H9 (cell line): ENCODE measurements at regions not wholly inside any gene's neighbourhood (a gene's known extent, or its start where the extent isn't known, plus 50 kb on each side); places are given as distances from the start of the nearest gene placed in this dataset.

ENCODE experiments used
- DNase-seq: peaks from one replicate; pipeline ENCODE4 v3.0.0-alpha.2; 2017
- H2AFZ ChIP-seq: one replicate; pipeline ENCODE4 v1.6.1; 2013; ENCODE audit warnings: mild to moderate bottlenecking, low read length, control low read depth, moderate library complexity
- H2AK5ac ChIP-seq: 2 replicates; pipeline ENCODE4 v1.6.1; 2013; ENCODE audit warnings: low read length, control low read depth, mixed read lengths; ENCODE audit not compliant: insufficient read length
- H2BK120ac ChIP-seq: one replicate; pipeline ENCODE4 v1.6.1; 2013; ENCODE audit warnings: low read depth, mild to moderate bottlenecking, low read length, control low read depth, inconsistent platforms; ENCODE audit not compliant: poor library complexity, severe bottlenecking
- H2BK12ac ChIP-seq: 2 replicates; pipeline ENCODE4 v1.6.1; 2013; ENCODE audit warnings: low read length, control low read depth, mixed read lengths, low read depth; ENCODE audit not compliant: insufficient read length
- H2BK15ac ChIP-seq: 2 replicates; pipeline ENCODE4 v1.6.1; 2013; ENCODE audit warnings: low read depth, low read length, control low read depth
- H2BK20ac ChIP-seq: one replicate; pipeline ENCODE4 v1.6.1; 2013; ENCODE audit warnings: low read depth, mild to moderate bottlenecking, low read length, control low read depth, inconsistent platforms; ENCODE audit not compliant: poor library complexity, severe bottlenecking
- H2BK5ac ChIP-seq: 2 replicates; pipeline ENCODE4 v1.6.1; 2013; ENCODE audit warnings: low read length, control low read depth, mixed read lengths; ENCODE audit not compliant: insufficient read length
- H3K14ac ChIP-seq: 2 replicates; pipeline ENCODE4 v1.6.1; 2013; ENCODE audit warnings: low read length, control low read depth; ENCODE audit not compliant: insufficient read depth
- H3K18ac ChIP-seq: 2 replicates; pipeline ENCODE4 v1.6.1; 2013; ENCODE audit warnings: low read depth, mild to moderate bottlenecking, mixed read lengths, low read length, control low read depth; ENCODE audit not compliant: insufficient read length
- H3K23ac ChIP-seq: 2 replicates; pipeline ENCODE4 v1.6.1; 2013; ENCODE audit warnings: low read length, control low read depth, mixed read lengths, low read depth; ENCODE audit not compliant: insufficient read length
- H3K23me2 ChIP-seq: 2 replicates; pipeline ENCODE4 v1.6.1; 2013; ENCODE audit warnings: low read depth, mild to moderate bottlenecking, mixed read lengths, low read length, control low read depth; ENCODE audit not compliant: insufficient read length, poor library complexity, severe bottlenecking
- H3K27ac ChIP-seq: 2 replicates; pipeline ENCODE4 v1.5.1; 2013; ENCODE audit warnings: low read length, control low read depth, mixed read lengths, low read depth; ENCODE audit not compliant: insufficient read length
- H3K27me3 ChIP-seq: 2 replicates; pipeline ENCODE4 v1.6.1; 2013; ENCODE audit warnings: low read length, control low read depth, inconsistent platforms; ENCODE audit not compliant: insufficient read depth
- H3K4ac ChIP-seq: 2 replicates; pipeline ENCODE4 v1.6.1; 2013; ENCODE audit warnings: low read depth, mild to moderate bottlenecking, control low read depth, inconsistent platforms, low read length, moderate library complexity
- H3K4me1 ChIP-seq: 2 replicates; pipeline ENCODE4 v1.6.1; 2013; ENCODE audit warnings: low read length, control low read depth, inconsistent platforms; ENCODE audit not compliant: insufficient read depth
- H3K4me2 ChIP-seq: 2 replicates; pipeline ENCODE4 v1.6.1; 2013; ENCODE audit warnings: low read length, control low read depth, mixed read lengths; ENCODE audit not compliant: insufficient read length, insufficient read depth
- H3K56ac ChIP-seq: 2 replicates; pipeline ENCODE4 v1.6.1; 2013; ENCODE audit warnings: low read depth, mild to moderate bottlenecking, mixed read lengths, low read length, control low read depth; ENCODE audit not compliant: insufficient read length
- H3K79me1 ChIP-seq: 2 replicates; pipeline ENCODE4 v1.6.1; 2013; ENCODE audit warnings: low read depth, mild to moderate bottlenecking, moderate library complexity, low read length, control low read depth, inconsistent platforms; ENCODE audit not compliant: insufficient read depth, poor library complexity, severe bottlenecking
- H3K79me2 ChIP-seq: 2 replicates; pipeline ENCODE4 v1.6.1; 2013; ENCODE audit warnings: low read length, control low read depth, inconsistent platforms; ENCODE audit not compliant: insufficient read depth
- H3K9ac ChIP-seq: 2 replicates; pipeline ENCODE4 v1.6.1; 2013; ENCODE audit warnings: low read length, control low read depth, mixed read lengths; ENCODE audit not compliant: insufficient read length; ENCODE audit errors: extremely low read depth
- H3K9me3 ChIP-seq: one replicate; pipeline ENCODE4 v1.6.1; 2013; ENCODE audit warnings: low read depth, low read length, inconsistent platforms; ENCODE audit not compliant: control insufficient read depth
- H3T11ph ChIP-seq: one replicate; pipeline ENCODE4 v1.6.1; 2013; ENCODE audit warnings: mild to moderate bottlenecking, low read length, control low read depth, inconsistent platforms
- H4K20me1 ChIP-seq: one replicate; pipeline ENCODE4 v1.6.1; 2013; ENCODE audit not compliant: control insufficient read depth, insufficient read length, insufficient read depth
- H4K5ac ChIP-seq: 2 replicates; pipeline ENCODE4 v1.6.1; 2013; ENCODE audit warnings: low read depth, mild to moderate bottlenecking, mixed read lengths, low read length, control low read depth; ENCODE audit not compliant: insufficient read length
- H4K8ac ChIP-seq: replicated peaks from 2 replicates; pipeline ENCODE4 v1.6.1; 2013; ENCODE audit warnings: low read length, control low read depth, mixed read lengths, low read depth; ENCODE audit not compliant: insufficient read length
- H4K91ac ChIP-seq: 2 replicates; pipeline ENCODE4 v1.6.1; 2013; ENCODE audit warnings: low read depth, mild to moderate bottlenecking, moderate library complexity, mixed read lengths, low read length, control low read depth; ENCODE audit not compliant: insufficient read length
- H3K27ac Mint-ChIP-seq, 3 experiments: 2 replicates in 2 of 3; 3 replicates in 1 of 3; pipeline ENCODE4 v1.8.0; 2020 to 2021; ENCODE audit warnings: mixed read lengths in 3 of 3, mild to moderate bottlenecking in 1 of 3, moderate library complexity in 1 of 3
- H3K27me3 Mint-ChIP-seq: 2 replicates; pipeline ENCODE4 v1.8.0; 2021; ENCODE audit warnings: low read depth, mild to moderate bottlenecking, moderate library complexity, mixed read lengths
- H3K36me3 Mint-ChIP-seq, 3 experiments: 2 replicates in 2 of 3; 3 replicates in 1 of 3; pipeline ENCODE4 v1.8.0; 2020 to 2021; ENCODE audit warnings: low read depth in 3 of 3, mixed read lengths in 3 of 3; ENCODE audit not compliant: insufficient read depth in 1 of 3
- H3K4me1 Mint-ChIP-seq, 2 experiments: 2 replicates each; pipeline ENCODE4 v1.8.0; 2020; ENCODE audit warnings: mixed read lengths in 2 of 2
- H3K4me3 Mint-ChIP-seq, 2 experiments: 2 replicates in 1 of 2; 3 replicates in 1 of 2; pipeline ENCODE4 v1.8.0; 2020 to 2021; ENCODE audit warnings: mild to moderate bottlenecking in 2 of 2, mixed read lengths in 2 of 2, moderate library complexity in 1 of 2
- H3K9me3 Mint-ChIP-seq, 2 experiments: 2 replicates in 1 of 2; 3 replicates in 1 of 2; pipeline ENCODE4 v1.8.0; 2020; ENCODE audit warnings: mild to moderate bottlenecking in 2 of 2, mixed read lengths in 2 of 2, moderate library complexity in 1 of 2
- WGBS: extraction: QIAGEN DNeasy Blood & Tissue Kit; methylation state at CpG from one replicate; pipeline ENCODE4 v1.1.7; 2013; ENCODE audit warnings: missing lambda C conversion rate, low lambda C conversion rate, mixed read lengths; ENCODE audit not compliant: insufficient read length; ENCODE audit errors: extremely low coverage; 5-methylcytosine and 5-hydroxymethylcytosine counted together
- TF ChIP-seq, protein P1 (sequence below): fragments of 200-600 bp; sonication (generic); conservative IDR thresholded peaks from 3 replicates; pipeline ENCODE4 v1.8.0; 2021; ENCODE audit warnings: antibody characterized with exemption, mild to moderate bottlenecking

DNA sequence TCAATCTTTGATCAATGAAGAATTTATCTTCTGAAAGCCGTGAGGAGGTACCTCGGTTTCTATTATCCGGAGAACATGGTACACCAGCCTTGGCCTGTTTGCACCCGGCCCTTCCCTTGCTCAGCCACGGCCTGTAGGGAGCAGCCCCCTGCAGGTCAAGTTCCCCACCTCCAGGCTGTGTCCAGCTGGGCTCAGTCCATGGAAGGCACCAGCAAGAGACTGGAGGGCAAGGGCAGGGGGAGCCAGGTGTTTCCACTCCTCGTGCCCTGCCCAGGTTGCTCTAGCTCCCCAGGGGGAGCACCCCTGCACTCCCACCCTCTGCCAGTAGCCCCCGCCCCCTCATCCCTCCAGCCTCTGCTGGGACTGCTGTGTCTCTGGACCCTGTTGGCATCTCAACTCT is 87.3 kb upstream of the ADAMTS2 start:
- H2BK5ac ChIP-seq, result no peak overlapping the region
- no peaks in the 10 kb centered on the region for H3K4me1 Mint-ChIP-seq
- H2BK20ac ChIP-seq, result no peak overlapping the region
- H3K9me3 ChIP-seq, result no peaks in the 10 kb centered on the region
- no peak overlapping the region for H3K4me2 ChIP-seq
- H3K4ac ChIP-seq, result no peak overlapping the region
- H2BK15ac ChIP-seq, result no peak overlapping the region
- H3K9ac ChIP-seq, result no peak overlapping the region
- no CpG with 5 or more reads among the region's 7 CpGs for WGBS
- H3K27me3 ChIP-seq, result no peaks in the 10 kb centered on the region
- H2AFZ ChIP-seq, result no peak overlapping the region
- H3K79me2 ChIP-seq, result no peaks in the 10 kb centered on the region
- peaks cover 13 to 24% of the 10 kb centered on the region in 2 experiments; a peak in 4 of 5 replicates for H3K9me3 Mint-ChIP-seq
- no peak overlapping the region for H3K14ac ChIP-seq
- no peak overlapping the region for H4K8ac ChIP-seq
- H2AK5ac ChIP-seq, result no peak overlapping the region
- TF ChIP-seq, protein P1, sequence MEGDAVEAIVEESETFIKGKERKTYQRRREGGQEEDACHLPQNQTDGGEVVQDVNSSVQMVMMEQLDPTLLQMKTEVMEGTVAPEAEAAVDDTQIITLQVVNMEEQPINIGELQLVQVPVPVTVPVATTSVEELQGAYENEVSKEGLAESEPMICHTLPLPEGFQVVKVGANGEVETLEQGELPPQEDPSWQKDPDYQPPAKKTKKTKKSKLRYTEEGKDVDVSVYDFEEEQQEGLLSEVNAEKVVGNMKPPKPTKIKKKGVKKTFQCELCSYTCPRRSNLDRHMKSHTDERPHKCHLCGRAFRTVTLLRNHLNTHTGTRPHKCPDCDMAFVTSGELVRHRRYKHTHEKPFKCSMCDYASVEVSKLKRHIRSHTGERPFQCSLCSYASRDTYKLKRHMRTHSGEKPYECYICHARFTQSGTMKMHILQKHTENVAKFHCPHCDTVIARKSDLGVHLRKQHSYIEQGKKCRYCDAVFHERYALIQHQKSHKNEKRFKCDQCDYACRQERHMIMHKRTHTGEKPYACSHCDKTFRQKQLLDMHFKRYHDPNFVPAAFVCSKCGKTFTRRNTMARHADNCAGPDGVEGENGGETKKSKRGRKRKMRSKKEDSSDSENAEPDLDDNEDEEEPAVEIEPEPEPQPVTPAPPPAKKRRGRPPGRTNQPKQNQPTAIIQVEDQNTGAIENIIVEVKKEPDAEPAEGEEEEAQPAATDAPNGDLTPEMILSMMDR, result peak; percentile 22; the same call in 1 of the 3 replicates
- H3K18ac ChIP-seq, result no peak overlapping the region
- DNase-seq, result no peak
- no peak overlapping the region for H2BK120ac ChIP-seq
- H3K36me3 Mint-ChIP-seq, result peaks cover 0 to 4% (median 4%) of the 10 kb centered on the region in 3 experiments; a peak in 3 of 7 replicates
- no peak overlapping the region for H3T11ph ChIP-seq
- no peaks in the 10 kb centered on the region for H4K20me1 ChIP-seq
- no peak overlapping the region for H4K91ac ChIP-seq
- no peak overlapping the region for H3K23ac ChIP-seq
- no peaks in the 10 kb centered on the region for H3K23me2 ChIP-seq
- no peak overlapping the region for H3K27ac ChIP-seq
- H3K27ac Mint-ChIP-seq, result no peak overlapping the region
- H3K79me1 ChIP-seq, result no peaks in the 10 kb centered on the region
- no peak overlapping the region for H3K4me3 Mint-ChIP-seq
- H3K27me3 Mint-ChIP-seq, result peaks cover 1% of the 10 kb centered on the region; the same call in 1 of the 2 replicates
- no peak overlapping the region for H3K56ac ChIP-seq
- no peak overlapping the region for H4K5ac ChIP-seq
- H2BK12ac ChIP-seq, result no peak overlapping the region
- H3K4me1 ChIP-seq, result no peaks in the 10 kb centered on the region
